ENCODE measurements at regions not wholly inside any gene's neighbourhood (a gene's known extent, or its start where the extent isn't known, plus 50 kb on each side); places are given as distances from the start of the nearest gene placed in this dataset.

- H3K27me3 ChIP-seq (ENCODE audit: control insufficient read depth, insufficient read depth, low read length), result no peaks in the 10 kb centered on the region
- ATAC-seq (no peak), DNase-seq (ENCODE audit: low read depth, low spot score) (no peak)
- CTCF ChIA-PET, result no interaction called here
- no peak for TF ChIP-seq POLR2AphosphoS5 (IDR thresholded peaks at IDR 0.05; ENCODE audit: low read depth, low read length)
- TF ChIP-seq TCF7L2 (IDR thresholded peaks at IDR 0.05; ENCODE audit: low read depth, low read length), result no peak
- no peak for TF ChIP-seq SIN3A (IDR thresholded peaks at IDR 0.05; ENCODE audit: borderline replicate concordance, insufficient read depth, low read depth, low read length)
- no peak overlapping the region for H3K4me3 ChIP-seq (ENCODE audit: low read depth in 2 of 2, low read length in 2 of 2)
- no peaks in the 10 kb centered on the region for H3K9me3 ChIP-seq (ENCODE audit: control insufficient read depth, insufficient read depth, low read depth, low read length)
- peaks cover 9% of the 10 kb centered on the region; the same call in 1 of the 2 replicates for H3K4me1 ChIP-seq (ENCODE audit: control insufficient read depth, insufficient read depth, low read length)
- no peaks in the 10 kb centered on the region for H3K36me3 ChIP-seq (ENCODE audit: control insufficient read depth, insufficient read depth, low read length)
- in situ Hi-C loops (cut with HindIII; ENCODE audit: low pct_unique_long_range_greater_than_20kb, low sequenced_read_pairs) (no loop called here), intact Hi-C loops (cut with micrococcal nuclease; ENCODE audit: unreplicated experiment) (no loop called here)
- no TSS peak for BruUV-seq (replicated peaks)
- POLR2A ChIA-PET, result no interaction called here
- no peak overlapping the region for H3K27ac ChIP-seq (ENCODE audit: low read length)
Observed at GRCh38 chr3:56854856-56855611, 53.3 kb upstream of the ARHGEF3 start.

GRCh38 chr3:56851966-56852884, 50.5 kb upstream of the ARHGEF3 start:
- in situ Hi-C loops (cut with HindIII; ENCODE audit: low pct_unique_long_range_greater_than_20kb, low sequenced_read_pairs) (no loop called here), intact Hi-C loops (cut with micrococcal nuclease; ENCODE audit: unreplicated experiment) (no loop called here)
- ChIA-PET CTCF (no interaction called here), POLR2A (no interaction called here)
- no peaks in the 10 kb centered on the region for H3K36me3 ChIP-seq (ENCODE audit: control insufficient read depth, insufficient read depth, low read length)
- H3K9me3 ChIP-seq (ENCODE audit: control insufficient read depth, insufficient read depth, low read depth, low read length), result no peaks in the 10 kb centered on the region
- H3K4me1 ChIP-seq (ENCODE audit: control insufficient read depth, insufficient read depth, low read length), result peaks cover 9% of the 10 kb centered on the region; the same call in 1 of the 2 replicates
- H3K27ac ChIP-seq (ENCODE audit: low read length), result no peak overlapping the region
- no peak overlapping the region for H3K4me3 ChIP-seq (ENCODE audit: low read depth in 2 of 2, low read length in 2 of 2)
- no peaks in the 10 kb centered on the region for H3K27me3 ChIP-seq (ENCODE audit: control insufficient read depth, insufficient read depth, low read length)
- BruUV-seq (replicated peaks), result no TSS peak
- DNase-seq (ENCODE audit: low read depth, low spot score) (no peak), ATAC-seq (no peak)
- TF ChIP-seq SIN3A (IDR thresholded peaks at IDR 0.05; ENCODE audit: borderline replicate concordance, insufficient read depth, low read depth, low read length) (no peak), POLR2AphosphoS5 (IDR thresholded peaks at IDR 0.05; ENCODE audit: low read depth, low read length) (no peak), TCF7L2 (IDR thresholded peaks at IDR 0.05; ENCODE audit: low read depth, low read length) (no peak), CTCF (IDR thresholded peaks at IDR 0.05) (no peak)
- TF ChIP-seq, protein P1, sequence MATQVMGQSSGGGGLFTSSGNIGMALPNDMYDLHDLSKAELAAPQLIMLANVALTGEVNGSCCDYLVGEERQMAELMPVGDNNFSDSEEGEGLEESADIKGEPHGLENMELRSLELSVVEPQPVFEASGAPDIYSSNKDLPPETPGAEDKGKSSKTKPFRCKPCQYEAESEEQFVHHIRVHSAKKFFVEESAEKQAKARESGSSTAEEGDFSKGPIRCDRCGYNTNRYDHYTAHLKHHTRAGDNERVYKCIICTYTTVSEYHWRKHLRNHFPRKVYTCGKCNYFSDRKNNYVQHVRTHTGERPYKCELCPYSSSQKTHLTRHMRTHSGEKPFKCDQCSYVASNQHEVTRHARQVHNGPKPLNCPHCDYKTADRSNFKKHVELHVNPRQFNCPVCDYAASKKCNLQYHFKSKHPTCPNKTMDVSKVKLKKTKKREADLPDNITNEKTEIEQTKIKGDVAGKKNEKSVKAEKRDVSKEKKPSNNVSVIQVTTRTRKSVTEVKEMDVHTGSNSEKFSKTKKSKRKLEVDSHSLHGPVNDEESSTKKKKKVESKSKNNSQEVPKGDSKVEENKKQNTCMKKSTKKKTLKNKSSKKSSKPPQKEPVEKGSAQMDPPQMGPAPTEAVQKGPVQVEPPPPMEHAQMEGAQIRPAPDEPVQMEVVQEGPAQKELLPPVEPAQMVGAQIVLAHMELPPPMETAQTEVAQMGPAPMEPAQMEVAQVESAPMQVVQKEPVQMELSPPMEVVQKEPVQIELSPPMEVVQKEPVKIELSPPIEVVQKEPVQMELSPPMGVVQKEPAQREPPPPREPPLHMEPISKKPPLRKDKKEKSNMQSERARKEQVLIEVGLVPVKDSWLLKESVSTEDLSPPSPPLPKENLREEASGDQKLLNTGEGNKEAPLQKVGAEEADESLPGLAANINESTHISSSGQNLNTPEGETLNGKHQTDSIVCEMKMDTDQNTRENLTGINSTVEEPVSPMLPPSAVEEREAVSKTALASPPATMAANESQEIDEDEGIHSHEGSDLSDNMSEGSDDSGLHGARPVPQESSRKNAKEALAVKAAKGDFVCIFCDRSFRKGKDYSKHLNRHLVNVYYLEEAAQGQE (IDR thresholded peaks at IDR 0.05; ENCODE audit: insufficient read depth in 1 of 2, low read depth in 2 of 2, low read length in 1 of 2), result no peak
